RWPE1 (cell line): ENCODE measurements at regions not wholly inside any gene's neighbourhood (a gene's known extent, or its start where the extent isn't known, plus 50 kb on each side); places are given as distances from the start of the nearest gene placed in this dataset.
"Not testable (repeated sequence)": the region's sequence is repeated elsewhere in the genome, so short reads cannot be mapped to it uniquely, and the experiment has no call there.

Source experiments
- CTCF ChIA-PET: fragments of 350-600 bp; sonication (Branson Sonifier 250); formaldehyde crosslinking; extraction: SDS; loops from one replicate; lab custom pipeline; 2021; lab: Yijun Ruan, JAX
- POLR2A ChIA-PET: fragments of 400-600 bp; formaldehyde crosslinking; extraction: SDS; loops from one replicate; lab custom pipeline; 2020; ENCODE audit warnings: antibody characterized with exemption; ENCODE audit not compliant: low non-redundant PET; lab: Yijun Ruan, JAX
- DNase-seq: peaks from one replicate; pipeline ENCODE4 v3.0.0; 2012; ENCODE audit warnings: low spot score
- H3K27ac ChIP-seq: fragments of 450-650 bp; 2 replicates; pipeline ENCODE4 v1.5.1; 2017
- TF ChIP-seq, protein P1 (sequence below): fragments of 450-650 bp; conservative IDR thresholded peaks from 2 replicates; pipeline ENCODE4 v1.5.1; 2017; ENCODE audit warnings: low read depth, mild to moderate bottlenecking

DNA sequence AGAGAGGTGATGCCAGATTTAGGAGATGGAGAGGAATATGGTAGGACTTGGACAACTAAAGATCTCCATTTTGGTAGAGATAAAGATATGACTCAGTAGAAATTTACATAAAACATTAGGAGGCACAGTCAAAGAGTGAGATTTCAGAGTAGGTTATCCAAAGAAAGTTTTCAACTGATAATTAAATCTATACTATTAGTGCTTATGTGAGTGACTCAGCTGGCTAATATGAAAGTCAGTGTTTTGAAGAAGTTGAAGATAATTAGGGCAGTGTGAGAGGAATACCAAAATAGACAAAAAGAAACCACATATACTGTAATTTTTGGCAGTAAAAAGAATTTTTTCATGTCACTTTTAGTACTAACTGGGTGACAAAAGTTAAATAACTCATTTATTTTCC is 712.8 kb upstream of the HS3ST5 start:
- DNase-seq: no peak
- no peak overlapping the region for H3K27ac ChIP-seq
- TF ChIP-seq, protein P1, sequence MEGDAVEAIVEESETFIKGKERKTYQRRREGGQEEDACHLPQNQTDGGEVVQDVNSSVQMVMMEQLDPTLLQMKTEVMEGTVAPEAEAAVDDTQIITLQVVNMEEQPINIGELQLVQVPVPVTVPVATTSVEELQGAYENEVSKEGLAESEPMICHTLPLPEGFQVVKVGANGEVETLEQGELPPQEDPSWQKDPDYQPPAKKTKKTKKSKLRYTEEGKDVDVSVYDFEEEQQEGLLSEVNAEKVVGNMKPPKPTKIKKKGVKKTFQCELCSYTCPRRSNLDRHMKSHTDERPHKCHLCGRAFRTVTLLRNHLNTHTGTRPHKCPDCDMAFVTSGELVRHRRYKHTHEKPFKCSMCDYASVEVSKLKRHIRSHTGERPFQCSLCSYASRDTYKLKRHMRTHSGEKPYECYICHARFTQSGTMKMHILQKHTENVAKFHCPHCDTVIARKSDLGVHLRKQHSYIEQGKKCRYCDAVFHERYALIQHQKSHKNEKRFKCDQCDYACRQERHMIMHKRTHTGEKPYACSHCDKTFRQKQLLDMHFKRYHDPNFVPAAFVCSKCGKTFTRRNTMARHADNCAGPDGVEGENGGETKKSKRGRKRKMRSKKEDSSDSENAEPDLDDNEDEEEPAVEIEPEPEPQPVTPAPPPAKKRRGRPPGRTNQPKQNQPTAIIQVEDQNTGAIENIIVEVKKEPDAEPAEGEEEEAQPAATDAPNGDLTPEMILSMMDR: no peak
- ChIA-PET CTCF (no interaction called here), POLR2A (no interaction called here)

DNA sequence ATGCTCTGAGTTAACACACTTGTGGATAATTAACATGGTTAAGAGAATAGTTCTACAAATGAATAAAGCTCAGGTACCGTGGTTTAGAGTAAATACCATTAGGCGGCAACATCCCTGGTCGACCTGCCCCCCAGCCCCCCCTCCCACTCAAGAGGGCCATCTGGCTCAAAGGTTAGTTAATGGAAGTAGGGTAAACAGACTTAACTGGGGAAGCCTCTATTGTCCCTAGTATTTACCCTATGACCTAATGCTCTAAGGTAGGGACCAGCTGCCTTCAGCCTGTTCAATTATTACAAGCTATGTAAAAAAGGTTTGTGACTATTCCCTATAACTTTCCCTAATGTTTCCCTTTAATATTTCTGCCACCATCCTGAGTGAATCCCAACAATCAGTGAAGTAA is 711.4 kb upstream of the HS3ST5 start:
- not testable (repeated sequence) for DNase-seq, H3K27ac ChIP-seq

DNA sequence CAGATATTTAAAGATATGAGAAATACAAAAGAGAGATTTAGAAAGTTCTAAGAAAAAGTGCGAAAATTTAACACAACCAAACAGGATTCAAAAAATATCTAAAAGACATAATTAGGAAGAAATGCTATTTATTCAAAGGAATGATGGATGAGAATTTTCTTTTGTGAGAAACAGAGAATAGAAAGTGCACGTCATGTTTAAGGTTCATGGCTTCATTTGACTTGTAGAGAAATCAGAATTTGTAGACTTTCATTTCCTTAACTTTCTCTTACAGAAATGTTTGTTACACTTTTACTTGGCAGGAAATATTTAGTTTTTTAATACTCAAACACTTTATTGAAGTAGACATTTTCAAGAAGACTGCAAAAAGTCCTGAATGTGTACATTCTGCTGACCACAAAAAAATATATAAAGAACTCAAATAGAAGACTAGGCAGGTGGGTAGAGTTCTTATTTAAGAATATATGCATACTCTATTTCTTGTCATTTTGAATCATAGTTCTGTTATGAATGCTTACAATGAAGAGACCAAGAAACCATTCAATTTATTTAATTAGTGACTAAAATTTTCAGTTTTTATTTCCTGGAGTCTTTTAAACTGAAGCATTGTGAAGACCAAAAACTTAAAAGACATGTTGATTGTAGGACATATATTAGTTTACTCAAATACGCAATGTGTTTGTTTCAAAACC is 710.5 kb upstream of the HS3ST5 start:
- POLR2A ChIA-PET: no interaction called here
- CTCF ChIA-PET: no interaction called here
- no peak overlapping the region for H3K27ac ChIP-seq
- DNase-seq: no peak
- TF ChIP-seq, protein P1: no peak

More for the DNA sequence above, 711.4 kb upstream of the HS3ST5 start:
- CTCF ChIA-PET, POLR2A ChIA-PET: not testable (repeated sequence)

DNA sequence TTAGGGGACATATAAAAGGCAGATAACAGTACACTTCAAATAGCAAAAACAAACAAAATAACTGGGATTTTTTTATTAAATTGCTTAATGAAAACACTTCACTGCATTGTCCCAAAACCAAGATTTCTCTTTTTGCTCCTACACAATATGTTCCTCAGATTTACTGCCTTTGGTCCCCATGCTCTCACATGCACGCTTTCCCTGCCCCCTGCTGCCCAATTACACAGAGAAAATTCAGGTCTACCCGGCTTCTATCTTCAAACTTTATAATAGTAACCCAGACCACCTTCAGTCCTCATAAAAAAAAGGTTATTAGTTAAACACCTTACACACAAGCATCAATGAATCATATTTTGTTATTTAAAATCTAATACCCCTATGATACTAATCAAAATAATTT is 673.8 kb upstream of the HS3ST5 start:
- DNase-seq: no peak
- no peak overlapping the region for H3K27ac ChIP-seq
- TF ChIP-seq, protein P1: no peak
- ChIA-PET CTCF (no interaction called here), POLR2A (no interaction called here)

DNA sequence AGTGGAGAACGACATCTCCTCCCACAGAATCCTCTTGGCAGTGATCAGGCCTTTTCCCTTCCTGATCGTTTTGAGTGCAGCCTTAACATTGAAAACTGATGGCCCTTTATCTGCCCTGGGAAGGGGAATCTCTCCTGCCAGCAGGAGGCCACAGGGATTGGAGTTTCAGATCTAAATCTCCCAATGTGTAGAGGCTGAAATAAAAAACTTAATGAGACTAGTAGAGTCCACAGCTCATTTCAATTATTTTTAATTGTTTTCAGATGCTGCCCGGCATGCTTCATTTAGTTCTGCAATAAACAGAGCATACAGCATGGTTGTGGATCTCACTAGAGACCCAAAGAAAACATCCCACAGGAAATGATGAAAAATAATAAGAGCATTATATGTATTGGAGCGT is 662.2 kb upstream of the HS3ST5 start:
- DNase-seq: no peak
- CTCF ChIA-PET: no interaction called here
- TF ChIP-seq, protein P1: no peak
- POLR2A ChIA-PET: no interaction called here
- H3K27ac ChIP-seq: no peak overlapping the region

DNA sequence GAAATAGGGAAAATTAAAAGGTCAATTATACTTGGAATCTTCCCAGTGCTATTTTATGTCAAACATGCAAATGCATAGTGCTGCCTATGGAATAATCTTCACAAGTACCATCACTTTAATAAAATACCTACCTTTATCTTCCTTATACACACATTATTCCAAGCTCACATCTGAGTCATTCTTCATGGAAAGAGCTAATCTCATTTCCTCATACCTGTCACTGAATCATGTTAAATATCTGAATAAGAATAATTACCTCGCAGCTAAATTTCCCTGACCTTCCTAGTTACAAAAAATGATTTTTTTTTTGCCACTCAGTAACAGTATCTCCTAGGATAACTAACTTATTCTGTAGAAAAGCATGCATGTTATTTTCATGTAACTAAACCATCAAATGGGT is 661.4 kb upstream of the HS3ST5 start:
- POLR2A ChIA-PET: no interaction called here
- CTCF ChIA-PET: interaction anchor here (0.7 to 0.8 kb wide), 2 partner anchors 168 to 666 kb away, joined by 3 to 4 read pairs; no protein-coding TSS in a partner anchor
- TF ChIP-seq, protein P1: no peak
- DNase-seq: no peak
- H3K27ac ChIP-seq: no peak overlapping the region

DNA sequence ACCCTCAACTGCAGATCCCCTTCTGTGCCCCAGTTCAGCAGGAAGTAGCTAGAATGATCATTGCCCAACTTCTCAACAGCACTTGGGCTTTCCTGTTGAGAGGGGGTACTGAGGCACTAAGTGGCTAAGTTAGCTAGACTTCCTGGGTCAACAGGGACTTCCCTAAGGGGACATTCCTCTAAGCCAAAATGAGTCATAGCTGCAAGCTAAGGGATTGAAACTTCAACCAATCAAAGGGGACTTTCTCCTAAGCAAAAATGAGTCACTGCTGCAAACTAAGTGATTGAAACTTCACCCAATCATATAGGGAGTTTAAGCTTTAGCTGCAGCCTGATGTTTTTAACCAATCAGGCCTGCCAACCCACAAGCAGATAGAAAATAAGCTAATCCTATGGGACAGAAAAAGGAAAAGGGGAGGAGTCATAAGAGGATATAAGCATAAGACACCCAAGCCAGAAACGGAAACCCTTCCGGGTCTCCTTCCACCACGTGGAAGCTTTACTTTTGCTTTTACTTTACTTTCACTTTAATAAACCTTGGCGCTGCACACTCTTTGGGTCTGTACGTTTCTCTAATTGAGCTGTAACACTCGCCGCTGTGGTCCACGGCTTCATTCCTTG is 659.0 kb upstream of the HS3ST5 start:
- CTCF ChIA-PET: interaction anchor here (0.6 kb wide), 1 partner anchor 46 kb away, joined by 4 read pairs; no protein-coding TSS in a partner anchor
- POLR2A ChIA-PET: no interaction called here
- DNase-seq: no peak
- TF ChIP-seq, protein P1: no peak
- H3K27ac ChIP-seq: no peak overlapping the region
